ENCODE measurements at regions not wholly inside any gene's neighbourhood (a gene's known extent, or its start where the extent isn't known, plus 50 kb on each side); places are given as distances from the start of the nearest gene placed in this dataset.

- Histone ChIP-seq H3K23ac (ENCODE audit: insufficient read length, low read depth, low read length) (no peak overlapping the region), H3K4me1 (ENCODE audit: insufficient read depth, low read length) (no peaks in the 10 kb centered on the region; the same call in 1 of the 2 replicates), H2BK20ac (ENCODE audit: low read depth, low read length, poor library complexity, severe bottlenecking) (no peak overlapping the region), H3K14ac (ENCODE audit: insufficient read depth, low read length) (no peak overlapping the region), H3K18ac (ENCODE audit: insufficient read length, low read depth, low read length) (no peak overlapping the region), H4K5ac (ENCODE audit: insufficient read length, low read depth, low read length) (no peak overlapping the region), H4K8ac (replicated peaks; ENCODE audit: insufficient read length, low read depth, low read length) (no peak overlapping the region), H2AFZ (ENCODE audit: low read length) (no peak overlapping the region), H3K23me2 (ENCODE audit: insufficient read length, low read depth, low read length, poor library complexity, severe bottlenecking) (no peaks in the 10 kb centered on the region), H3K4me2 (ENCODE audit: insufficient read depth, insufficient read length, low read length) (no peak overlapping the region), H2BK5ac (ENCODE audit: insufficient read length, low read length) (no peak overlapping the region), H2BK15ac (ENCODE audit: low read depth, low read length) (no peak overlapping the region), H3K56ac (ENCODE audit: insufficient read length, low read depth, low read length) (no peak overlapping the region), H2BK12ac (ENCODE audit: insufficient read length, low read depth, low read length) (no peak overlapping the region), H2BK120ac (ENCODE audit: low read depth, low read length, poor library complexity, severe bottlenecking) (no peak overlapping the region), H4K91ac (ENCODE audit: insufficient read length, low read depth, low read length) (no peak overlapping the region), H3T11ph (ENCODE audit: low read length) (no peak overlapping the region), H3K9me3 (ENCODE audit: control insufficient read depth, low read depth, low read length) (no peaks in the 10 kb centered on the region), H3K27ac (ENCODE audit: insufficient read length, low read depth, low read length) (no peak overlapping the region), H3K4ac (ENCODE audit: low read depth, low read length) (no peak overlapping the region), H3K79me2 (ENCODE audit: insufficient read depth, low read length) (no peaks in the 10 kb centered on the region), H4K20me1 (ENCODE audit: control insufficient read depth, insufficient read depth, insufficient read length) (no peaks in the 10 kb centered on the region), H3K27me3 (ENCODE audit: insufficient read depth, low read length) (no peaks in the 10 kb centered on the region; the same call in 1 of the 2 replicates), H2AK5ac (ENCODE audit: insufficient read length, low read length) (no peak overlapping the region), H3K9ac (ENCODE audit: extremely low read depth, insufficient read length, low read length) (no peak overlapping the region), H3K79me1 (ENCODE audit: insufficient read depth, low read depth, low read length, poor library complexity, severe bottlenecking) (no peaks in the 10 kb centered on the region)
- Mint-ChIP-seq H3K4me1 (peaks cover 6 to 10% of the 10 kb centered on the region in 2 experiments), H3K27ac (no peak overlapping the region), H3K9me3 (no peaks in the 10 kb centered on the region; a peak in 1 of 5 replicates), H3K4me3 (no peak overlapping the region), H3K27me3 (ENCODE audit: low read depth) (peaks cover 11% of the 10 kb centered on the region), H3K36me3 (ENCODE audit: insufficient read depth in 1 of 3, low read depth in 3 of 3) (no peaks in the 10 kb centered on the region)
- TF ChIP-seq CTCF (conservative IDR thresholded peaks at IDR 0.05), result no peak
- WGBS (ENCODE audit: extremely low coverage, insufficient read length, low lambda C conversion rate), result no CpG with 5 or more reads among the region's 7 CpGs
- no peak for DNase-seq
Observed at GRCh38 chr6:44030812-44031454, 96.3 kb downstream of the MRPL14 start.
